ENCODE measurements at regions not wholly inside any gene's neighbourhood (a gene's known extent, or its start where the extent isn't known, plus 50 kb on each side); places are given as distances from the start of the nearest gene placed in this dataset.
"Not testable (repeated sequence)": the region's sequence is repeated elsewhere in the genome, so short reads cannot be mapped to it uniquely, and the experiment has no call there.

DNA sequence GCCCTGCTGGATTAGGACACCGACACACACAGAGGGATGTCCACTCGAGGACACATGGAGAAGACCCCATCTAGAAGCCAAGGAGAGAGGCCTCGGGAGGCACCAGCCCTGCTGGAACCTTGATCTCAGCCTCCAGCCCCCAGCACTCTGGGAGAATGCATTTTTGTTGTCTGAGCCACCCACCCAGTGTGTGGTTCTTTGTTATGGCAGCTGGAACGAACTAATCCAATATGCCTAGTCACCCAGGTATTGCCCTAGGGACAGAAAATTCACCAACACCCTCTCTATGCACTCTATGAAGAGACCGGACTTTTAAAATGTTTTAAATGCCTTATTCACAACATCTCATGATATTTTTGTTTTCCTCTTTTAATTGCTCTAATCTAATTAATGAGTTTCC lies 117.4 kb downstream of the CRYAA start:
- H3K4me1 Mint-ChIP-seq (ENCODE audit: low read depth in 2 of 2): peaks cover 2 to 4% of the 10 kb centered on the region in 2 donors
- H3K36me3 Mint-ChIP-seq (ENCODE audit: insufficient read depth): no peaks in the 10 kb centered on the region
- no peak overlapping the region for H3K4me3 Mint-ChIP-seq
- peaks cover 0 to 9% of the 10 kb centered on the region in 2 donors for H3K27me3 Mint-ChIP-seq
- DNase-seq (no peak), ATAC-seq (replicated peaks) (no peak)
- no peaks in the 10 kb centered on the region for H3K9me3 Mint-ChIP-seq
- no peak overlapping the region for H3K27ac Mint-ChIP-seq

DNA sequence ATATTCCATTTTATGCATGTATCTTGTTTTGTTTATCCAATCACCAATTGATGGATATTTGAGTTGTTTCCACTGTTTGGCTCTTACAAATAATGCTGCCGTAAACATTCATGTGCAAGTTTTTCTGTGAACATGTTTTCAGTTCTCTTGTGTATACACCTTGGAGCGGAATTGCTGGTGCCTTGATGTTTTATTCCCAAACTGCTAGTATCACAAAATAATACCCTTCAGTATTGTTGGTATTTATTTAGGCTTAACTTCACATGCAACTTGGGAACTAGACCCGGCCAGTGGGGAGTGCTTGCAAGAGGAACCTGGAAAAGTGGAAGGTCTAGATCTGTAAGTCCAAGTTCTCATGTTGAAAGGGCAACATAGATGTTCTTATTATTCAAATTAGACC lies 115.9 kb downstream of the CRYAA start:
- ATAC-seq (replicated peaks) (no peak), DNase-seq (no peak)
- no peak overlapping the region for H3K4me3 Mint-ChIP-seq
- peaks cover 2 to 4% of the 10 kb centered on the region in 2 donors for H3K4me1 Mint-ChIP-seq (ENCODE audit: low read depth in 2 of 2)
- no peaks in the 10 kb centered on the region for H3K9me3 Mint-ChIP-seq
- H3K27me3 Mint-ChIP-seq: no peaks in the 10 kb centered on the region
- no peak overlapping the region for H3K27ac Mint-ChIP-seq
- no peaks in the 10 kb centered on the region for H3K36me3 Mint-ChIP-seq (ENCODE audit: insufficient read depth)

DNA sequence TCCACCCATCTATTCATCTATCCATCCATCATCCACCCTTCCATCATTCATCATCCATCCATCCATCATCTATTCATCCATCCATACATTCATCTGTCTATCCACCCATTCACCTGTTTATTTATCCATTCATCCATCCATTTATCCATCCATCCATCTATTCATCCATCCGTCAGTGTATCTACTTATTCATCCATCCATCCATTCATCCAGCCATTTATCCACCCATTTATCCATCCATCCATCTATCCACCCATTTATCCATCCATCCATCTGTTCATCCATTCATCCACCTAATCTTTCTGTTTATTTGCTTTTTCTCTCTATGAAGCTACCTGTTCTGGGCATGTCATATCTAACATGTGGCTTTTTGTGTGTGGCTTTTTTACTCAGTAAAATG lies 115.4 kb downstream of the CRYAA start:
- Mint-ChIP-seq H3K4me3 (no peak overlapping the region), H3K9me3 (no peaks in the 10 kb centered on the region), H3K36me3 (ENCODE audit: insufficient read depth) (no peaks in the 10 kb centered on the region), H3K4me1 (ENCODE audit: low read depth in 2 of 2) (peaks cover 2 to 4% of the 10 kb centered on the region in 2 donors), H3K27me3 (no peaks in the 10 kb centered on the region), H3K27ac (no peak overlapping the region)
- DNase-seq (no peak), ATAC-seq (replicated peaks) (no peak)

DNA sequence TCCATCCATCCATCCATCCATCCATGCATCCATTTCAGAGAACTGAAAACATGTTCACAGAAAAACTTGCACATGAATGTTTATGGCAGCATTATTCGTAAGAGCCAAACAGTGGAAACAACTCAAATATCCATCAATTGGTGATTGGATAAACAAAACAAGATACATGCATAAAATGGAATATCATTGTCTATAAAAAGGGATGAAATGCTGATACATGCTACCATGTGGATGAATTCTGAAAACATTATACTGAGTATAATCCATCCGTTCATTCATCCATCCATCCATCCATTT lies 115.1 kb downstream of the CRYAA start:
- not testable (repeated sequence) for H3K4me3 Mint-ChIP-seq; H3K27ac Mint-ChIP-seq; H3K4me1 Mint-ChIP-seq (ENCODE audit: low read depth in 2 of 2); H3K27me3 Mint-ChIP-seq; DNase-seq; ATAC-seq (replicated peaks); H3K36me3 Mint-ChIP-seq (ENCODE audit: insufficient read depth); H3K9me3 Mint-ChIP-seq

DNA sequence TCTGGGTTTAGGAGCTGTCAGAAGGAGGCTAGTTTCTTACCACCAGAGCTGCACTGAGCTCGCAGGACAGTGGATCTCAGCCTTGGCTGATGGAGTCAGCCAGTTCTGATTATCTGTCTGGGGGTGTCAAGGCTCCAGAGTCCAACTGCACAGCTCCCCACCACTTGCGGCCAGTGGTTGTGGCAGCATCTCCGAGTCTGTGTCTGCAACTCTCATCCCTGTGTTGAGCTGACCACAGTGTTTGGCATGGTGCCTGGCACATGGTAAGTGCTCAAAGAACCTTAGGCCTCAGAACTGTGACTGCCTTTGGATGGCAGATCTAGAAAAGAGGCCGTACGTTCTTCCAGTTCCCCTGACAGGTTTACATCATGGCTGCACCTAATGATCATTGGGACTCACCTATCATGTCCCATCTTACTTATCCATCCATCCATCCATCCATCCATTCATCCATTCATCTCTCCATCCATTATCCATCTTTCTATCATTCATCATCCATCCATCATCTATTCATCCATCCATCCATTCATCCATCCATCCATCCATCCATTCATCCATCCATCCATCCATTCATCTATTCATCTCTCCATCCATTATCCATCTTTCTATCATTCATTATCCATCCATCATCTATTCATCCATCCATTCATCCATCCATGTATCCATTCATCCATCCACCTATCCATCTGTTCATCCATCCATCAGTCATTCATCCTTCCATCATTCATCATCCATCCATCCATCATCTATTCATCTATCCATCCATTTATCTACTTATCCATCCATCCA lies 114.5 kb downstream of the CRYAA start:
- DNase-seq (no peak), ATAC-seq (replicated peaks) (no peak)
- no peaks in the 10 kb centered on the region for H3K9me3 Mint-ChIP-seq
- no peaks in the 10 kb centered on the region for H3K27me3 Mint-ChIP-seq
- peaks cover 2 to 4% of the 10 kb centered on the region in 2 donors for H3K4me1 Mint-ChIP-seq (ENCODE audit: low read depth in 2 of 2)
- H3K4me3 Mint-ChIP-seq: no peak overlapping the region
- no peaks in the 10 kb centered on the region for H3K36me3 Mint-ChIP-seq (ENCODE audit: insufficient read depth)
- no peak overlapping the region for H3K27ac Mint-ChIP-seq

DNA sequence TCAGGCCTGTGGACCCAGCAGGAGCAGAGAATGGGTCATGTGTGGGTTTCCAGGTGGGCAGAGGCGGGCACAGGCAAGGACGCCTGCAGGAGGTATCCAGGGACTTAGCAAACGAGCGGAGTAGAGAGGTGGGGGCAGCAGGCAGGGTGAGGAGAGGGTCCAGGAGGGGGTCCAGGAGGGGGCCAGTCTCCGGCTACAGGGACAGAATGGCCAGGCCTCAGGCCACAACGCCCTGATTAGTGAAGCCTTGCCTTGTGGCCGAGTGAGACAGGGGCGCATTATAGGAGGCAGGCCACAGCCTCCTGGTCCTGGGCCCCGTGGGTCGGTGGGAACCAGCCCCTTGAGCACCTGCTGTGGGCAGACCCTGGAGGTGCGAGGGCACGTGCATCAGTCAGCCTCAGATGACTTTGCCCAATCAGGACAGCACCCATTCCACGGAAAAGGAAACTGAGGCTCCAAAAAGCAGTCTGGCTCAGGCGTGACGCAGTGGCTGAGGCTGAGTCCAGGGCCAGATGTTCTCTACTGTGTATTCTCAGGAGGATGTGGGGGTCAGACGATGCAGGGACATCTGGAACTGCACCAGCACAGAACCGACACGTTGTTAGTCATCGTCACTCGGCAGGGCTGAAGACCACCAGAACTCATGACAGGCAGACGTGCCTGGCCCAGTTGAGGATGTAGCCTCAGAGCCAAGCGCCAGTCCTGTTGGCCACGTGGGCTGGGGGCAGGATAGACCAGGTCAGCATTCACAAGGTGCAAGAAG lies 113.7 kb downstream of the CRYAA start:
- ATAC-seq (replicated peaks): no peak
- peaks cover 4 to 6% of the 10 kb centered on the region in 2 donors for H3K4me1 Mint-ChIP-seq (ENCODE audit: low read depth in 2 of 2)
- no peak for DNase-seq
- H3K27me3 Mint-ChIP-seq: peaks cover 0 to 7% of the 10 kb centered on the region in 2 donors
- no peaks in the 10 kb centered on the region for H3K9me3 Mint-ChIP-seq
- no peak overlapping the region for H3K27ac Mint-ChIP-seq
- H3K36me3 Mint-ChIP-seq (ENCODE audit: insufficient read depth): no peaks in the 10 kb centered on the region
- no peak overlapping the region for H3K4me3 Mint-ChIP-seq

DNA sequence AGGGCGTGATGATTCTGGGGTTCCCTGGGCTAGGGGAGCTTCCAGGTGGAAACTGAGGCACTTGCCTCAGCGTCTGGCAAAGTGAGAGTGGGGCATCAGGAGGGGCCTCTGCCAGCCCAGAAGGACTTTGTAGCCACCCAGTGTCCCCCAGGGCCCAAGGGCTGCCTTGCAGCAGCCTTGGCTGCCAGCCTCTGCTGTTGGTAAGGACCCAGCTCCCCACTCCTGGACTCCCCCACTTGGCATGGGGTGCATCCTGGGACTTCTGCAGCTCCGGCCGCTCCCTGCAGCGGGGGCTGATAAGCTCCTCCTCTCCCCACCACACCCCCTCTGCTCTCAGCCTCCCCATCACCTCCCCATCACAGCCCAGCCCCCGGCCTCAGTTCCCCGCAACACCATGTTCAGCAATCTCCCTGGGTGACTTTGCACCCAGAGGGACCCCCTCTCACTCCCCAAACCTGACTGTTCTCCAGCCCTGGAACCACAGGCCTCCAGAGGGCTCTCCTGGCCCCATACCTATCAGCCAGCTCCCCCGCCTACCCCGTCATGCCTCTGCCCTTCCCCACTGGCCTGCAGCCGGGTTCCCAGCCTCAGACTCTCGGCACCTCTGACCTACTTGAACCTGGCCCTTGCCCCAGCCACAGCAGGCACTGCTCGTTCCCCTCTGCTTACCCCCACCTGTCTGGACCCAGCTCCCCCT lies 113.0 kb downstream of the CRYAA start:
- DNase-seq: no peak
- peak overlapping the region in 1 of 2 donors; percentile 85 for H3K27ac Mint-ChIP-seq
- H3K27me3 Mint-ChIP-seq: peaks cover 0 to 9% of the 10 kb centered on the region in 2 donors
- ATAC-seq (replicated peaks): no peak
- H3K36me3 Mint-ChIP-seq (ENCODE audit: insufficient read depth): no peaks in the 10 kb centered on the region
- H3K9me3 Mint-ChIP-seq: no peaks in the 10 kb centered on the region
- peaks cover 0 to 4% of the 10 kb centered on the region in 2 donors for H3K4me1 Mint-ChIP-seq (ENCODE audit: low read depth in 2 of 2)
- H3K4me3 Mint-ChIP-seq: no peak overlapping the region

DNA sequence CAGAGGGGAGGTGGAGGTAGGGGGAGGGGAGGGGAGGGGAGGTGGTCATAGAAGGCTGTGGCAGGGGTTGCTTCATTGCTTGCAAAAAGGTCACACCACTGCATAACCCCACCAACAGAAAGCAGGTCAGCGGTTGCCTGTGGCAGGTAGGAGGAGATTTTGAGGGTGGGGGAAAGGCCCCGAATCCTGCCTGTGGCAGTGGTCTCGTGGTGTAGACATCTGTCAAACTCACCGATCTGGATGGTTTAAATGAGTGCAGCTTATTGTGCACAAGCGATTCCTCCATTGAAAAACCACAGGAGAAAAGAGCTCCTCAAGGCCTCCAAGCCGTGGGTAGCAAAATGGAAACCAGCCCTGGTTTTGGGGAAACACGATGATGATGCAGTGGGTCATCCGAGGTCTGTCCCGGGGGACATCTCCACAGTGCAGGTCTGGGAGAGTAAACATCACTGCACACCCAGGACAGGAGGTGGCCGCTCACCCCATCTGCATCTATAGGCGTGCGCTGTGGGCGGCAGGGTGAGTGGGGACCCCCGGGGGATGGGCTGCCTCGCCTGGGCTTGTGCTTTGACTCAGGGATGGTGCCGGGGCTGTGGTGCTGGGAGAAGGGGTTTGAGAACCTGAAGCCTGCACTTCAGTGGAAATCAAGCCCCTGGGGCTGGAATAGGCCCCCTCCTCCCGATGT lies 112.3 kb downstream of the CRYAA start:
- peak; percentile 96 for ATAC-seq (replicated peaks)

DNA sequence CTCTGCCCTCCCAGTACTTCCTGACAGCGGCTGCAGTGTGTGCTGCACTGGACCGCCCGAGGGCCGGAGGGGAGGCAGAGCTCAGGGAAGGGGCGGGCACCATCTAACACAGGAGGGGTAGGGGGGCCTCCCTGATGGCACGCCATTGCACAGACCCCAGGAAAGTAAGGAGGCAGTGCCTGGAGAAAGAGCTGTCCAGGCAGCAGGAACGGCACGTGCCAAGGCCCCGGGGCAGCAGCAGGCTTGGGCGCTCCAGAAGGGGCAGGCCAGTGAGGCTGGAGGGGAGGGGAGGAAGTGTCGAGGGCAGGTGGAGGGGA lies 110.7 kb downstream of the CRYAA start:
- DNase-seq (no peak), ATAC-seq (replicated peaks) (no peak)
- H3K9me3 Mint-ChIP-seq: no peaks in the 10 kb centered on the region
- no peak overlapping the region for H3K27ac Mint-ChIP-seq
- H3K4me1 Mint-ChIP-seq (ENCODE audit: low read depth in 2 of 2): peaks cover 0 to 7% of the 10 kb centered on the region in 2 donors
- H3K27me3 Mint-ChIP-seq: peaks cover 14 to 28% of the 10 kb centered on the region in 2 donors
- H3K36me3 Mint-ChIP-seq (ENCODE audit: insufficient read depth): peaks cover 10% of the 10 kb centered on the region
- H3K4me3 Mint-ChIP-seq: no peak overlapping the region

More for the DNA sequence above, 112.3 kb downstream of the CRYAA start:
- Mint-ChIP-seq H3K27ac (peak overlapping the region in 1 of 2 donors; percentile 85), H3K27me3 (peaks cover 5 to 17% of the 10 kb centered on the region in 2 donors), H3K4me1 (ENCODE audit: low read depth in 2 of 2) (peaks cover 0 to 4% of the 10 kb centered on the region in 2 donors), H3K9me3 (no peaks in the 10 kb centered on the region), H3K4me3 (peak overlapping the region in 1 of 2 donors; percentile 20), H3K36me3 (ENCODE audit: insufficient read depth) (peaks cover 2% of the 10 kb centered on the region)
- peak in 2 of 3 experiments; percentile 31 to 33 for DNase-seq

DNA sequence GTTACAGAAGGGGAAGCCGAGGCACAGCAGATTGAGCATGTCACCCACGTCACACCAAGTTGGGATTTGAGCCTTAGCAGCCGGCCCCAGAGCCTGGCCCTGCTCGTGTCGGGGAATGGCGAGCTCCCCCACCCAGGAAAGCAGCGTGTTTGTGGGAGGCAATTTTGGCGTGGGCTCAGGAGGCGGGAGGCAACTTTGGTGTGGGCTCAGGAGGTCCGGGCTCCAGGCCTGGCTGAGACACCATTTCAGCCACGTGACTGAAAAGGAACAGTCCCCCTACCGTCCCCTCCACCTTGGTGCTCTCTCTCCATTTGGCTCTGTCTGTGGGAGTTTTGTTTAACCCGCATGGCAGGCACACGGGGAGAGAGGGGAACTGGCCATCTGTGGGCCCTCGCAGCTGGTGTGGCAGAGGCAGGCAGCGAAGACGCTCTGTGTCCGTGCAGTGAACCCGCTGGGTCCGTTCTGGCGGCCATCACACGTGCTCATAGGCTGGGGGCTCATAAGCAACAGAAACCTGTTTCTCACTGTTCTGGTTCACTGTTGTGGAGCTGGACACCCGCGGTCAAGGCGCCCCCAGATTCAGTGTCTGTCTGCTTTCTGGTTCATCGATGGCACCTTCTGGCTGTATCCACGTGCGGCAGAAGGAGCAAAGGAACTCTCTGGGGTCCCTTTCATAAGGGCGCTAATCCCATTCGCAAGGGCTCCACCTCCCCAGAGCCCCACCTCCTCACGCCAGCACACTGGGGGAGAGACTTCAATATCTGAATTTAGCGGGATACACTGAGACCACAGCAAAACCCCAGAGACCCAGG lies 110.2 kb downstream of the CRYAA start:
- Mint-ChIP-seq H3K9me3 (no peaks in the 10 kb centered on the region), H3K4me1 (ENCODE audit: low read depth in 2 of 2) (peaks cover 0 to 7% of the 10 kb centered on the region in 2 donors), H3K27ac (peak overlapping the region in 1 of 2 donors; percentile 59), H3K4me3 (no peak overlapping the region), H3K36me3 (ENCODE audit: insufficient read depth) (peaks cover 13% of the 10 kb centered on the region), H3K27me3 (peaks cover 14 to 34% of the 10 kb centered on the region in 2 donors)
- DNase-seq: no peak
- ATAC-seq (replicated peaks): no peak

DNA sequence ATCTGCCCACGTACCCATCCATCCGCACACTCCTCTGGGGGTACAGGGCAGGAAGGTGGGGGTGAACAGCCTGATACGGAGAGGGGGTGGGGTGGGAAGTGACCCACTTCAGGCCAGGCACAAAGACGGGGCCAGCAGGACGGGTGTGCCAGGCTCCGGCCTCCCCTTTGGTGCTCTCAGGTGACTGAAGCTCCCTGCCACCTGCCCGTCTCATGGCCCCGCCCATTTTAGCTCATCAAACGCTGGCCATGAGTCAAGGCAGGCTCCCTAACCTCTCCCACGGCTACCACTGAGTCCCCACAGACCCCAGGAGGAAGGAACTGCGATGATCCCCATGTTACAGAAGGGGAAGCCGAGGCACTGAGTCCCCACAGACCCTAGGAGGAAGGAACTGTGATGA lies 109.6 kb downstream of the CRYAA start:
- no peak overlapping the region for H3K4me3 Mint-ChIP-seq
- ATAC-seq (replicated peaks) (no peak), DNase-seq (no peak)
- peaks cover 0 to 7% of the 10 kb centered on the region in 2 donors for H3K4me1 Mint-ChIP-seq (ENCODE audit: low read depth in 2 of 2)
- H3K27me3 Mint-ChIP-seq: peaks cover 14 to 40% of the 10 kb centered on the region in 2 donors
- peak overlapping the region in 1 of 2 donors; percentile 59 for H3K27ac Mint-ChIP-seq
- H3K9me3 Mint-ChIP-seq: no peaks in the 10 kb centered on the region
- H3K36me3 Mint-ChIP-seq (ENCODE audit: insufficient read depth): peaks cover 13% of the 10 kb centered on the region

DNA sequence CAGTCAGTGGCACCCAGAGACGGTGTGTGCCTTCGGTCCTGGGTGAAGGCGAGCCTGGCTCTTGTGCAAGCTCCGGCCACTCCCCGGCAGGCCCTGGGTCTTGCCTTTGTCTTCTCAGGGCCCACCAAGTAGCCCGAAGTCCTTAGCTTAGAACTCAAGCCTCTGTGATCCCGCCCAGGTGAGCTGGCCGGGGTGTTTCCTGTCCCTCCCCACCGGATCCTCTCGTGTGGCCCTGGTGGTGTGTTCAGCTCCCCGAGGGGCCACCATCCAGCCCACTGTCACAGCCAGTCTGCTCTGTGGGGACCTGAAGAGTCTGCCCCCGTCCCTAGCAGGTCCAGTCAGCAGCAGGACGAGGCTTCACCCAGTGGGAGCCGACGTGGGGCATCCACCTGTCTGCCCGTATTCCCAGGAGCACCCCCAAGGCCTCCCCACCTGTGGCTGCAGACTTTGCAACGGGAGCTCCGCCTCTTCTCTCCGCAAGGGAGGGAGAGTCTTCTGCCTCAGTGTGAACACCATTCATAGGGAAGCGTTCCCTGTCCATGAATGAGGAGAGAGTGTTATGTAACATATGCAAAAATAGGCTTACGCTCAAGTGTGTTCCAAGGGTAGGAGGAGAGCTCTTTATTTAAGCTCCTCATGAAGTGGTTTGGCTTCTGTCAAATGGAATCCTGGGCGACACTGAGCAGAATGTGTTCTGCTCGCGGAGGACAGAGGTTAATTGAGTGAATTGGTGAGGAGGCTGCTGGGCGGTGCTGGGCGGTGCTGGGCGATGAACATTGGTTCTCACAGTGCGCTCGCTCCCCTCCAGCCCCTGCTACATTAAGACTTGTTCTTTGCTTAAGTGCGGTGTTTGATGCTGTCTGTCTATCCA lies 108.9 kb downstream of the CRYAA start:
- Mint-ChIP-seq H3K27me3 (peaks cover 14 to 46% of the 10 kb centered on the region in 2 donors), H3K36me3 (ENCODE audit: insufficient read depth) (peaks cover 16% of the 10 kb centered on the region), H3K9me3 (no peaks in the 10 kb centered on the region), H3K4me1 (ENCODE audit: low read depth in 2 of 2) (peaks cover 0 to 7% of the 10 kb centered on the region in 2 donors), H3K27ac (peak overlapping the region in 1 of 2 donors; percentile 77), H3K4me3 (no peak overlapping the region)
- ATAC-seq (replicated peaks) (no peak), DNase-seq (no peak)
